Stimulated activated memory B cell treated with anti-CD40 and anti-IgM and Interleukin-4, amounts not matched to agents 10 μg/mL and 1 μg/mL and 100 μg/mL, for 72 hours (primary cell): ENCODE measurements at regions not wholly inside any gene's neighbourhood (a gene's known extent, or its start where the extent isn't known, plus 50 kb on each side); places are given as distances from the start of the nearest gene placed in this dataset.
"Not testable (repeated sequence)": the region's sequence is repeated elsewhere in the genome, so short reads cannot be mapped to it uniquely, and the experiment has no call there.

Source experiments
- ATAC-seq: fragments of 150-1000 bp; cut with Tn5 transposase; 2 replicates; pipeline ENCODE4 v1.10.0; 2021
- H3K27ac Mint-ChIP-seq: one replicate; pipeline ENCODE4 v1.8.0; 2022; ENCODE audit warnings: mild to moderate bottlenecking, mixed read lengths
- H3K27me3 Mint-ChIP-seq: one replicate; pipeline ENCODE4 v1.8.0; 2022; ENCODE audit warnings: mixed read lengths
- H3K36me3 Mint-ChIP-seq: one replicate; pipeline ENCODE4 v1.8.0; 2022; ENCODE audit warnings: mixed read lengths
- H3K4me1 Mint-ChIP-seq: one replicate; pipeline ENCODE4 v1.8.0; 2022; ENCODE audit warnings: mixed read lengths
- H3K4me3 Mint-ChIP-seq: one replicate; pipeline ENCODE4 v1.8.0; 2022; ENCODE audit warnings: mild to moderate bottlenecking, moderate library complexity, mixed read lengths
- H3K9me3 Mint-ChIP-seq: one replicate; pipeline ENCODE4 v1.8.0; 2022; ENCODE audit warnings: mixed read lengths

DNA sequence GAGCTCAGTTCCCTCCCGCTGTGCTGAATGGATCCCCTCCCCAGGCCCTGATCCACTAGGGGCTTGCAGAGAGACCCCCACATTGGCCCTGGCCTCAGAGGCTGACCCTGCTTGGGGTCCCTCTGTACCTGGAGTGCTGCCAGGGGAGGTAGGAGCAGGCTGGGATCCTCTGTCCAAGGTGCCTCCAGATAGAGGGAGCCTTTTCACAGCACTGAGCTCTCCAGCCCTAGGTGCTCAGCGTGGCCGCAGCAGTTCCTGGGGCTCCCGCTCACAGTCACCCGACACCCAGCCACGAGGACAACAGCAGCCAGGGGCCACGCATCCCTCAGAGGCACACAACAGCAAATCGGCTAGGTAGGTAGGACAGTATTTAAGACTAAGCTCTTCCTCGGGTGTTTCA is 62.2 kb upstream of the IRX2 start:
- Mint-ChIP-seq H3K4me3 (no peak overlapping the region), H3K27me3 (no peaks in the 10 kb centered on the region), H3K27ac (no peak overlapping the region), H3K36me3 (no peaks in the 10 kb centered on the region), H3K9me3 (peaks cover 3% of the 10 kb centered on the region), H3K4me1 (no peaks in the 10 kb centered on the region)
- peak; percentile 7 for ATAC-seq

- H3K9me3 Mint-ChIP-seq: peaks cover 2% of the 10 kb centered on the region
- H3K36me3 Mint-ChIP-seq: no peaks in the 10 kb centered on the region
- no peak for ATAC-seq
- H3K27me3 Mint-ChIP-seq: no peaks in the 10 kb centered on the region
- H3K4me3 Mint-ChIP-seq: no peak overlapping the region
- H3K4me1 Mint-ChIP-seq: no peaks in the 10 kb centered on the region
- no peak overlapping the region for H3K27ac Mint-ChIP-seq
Measured at GRCh38 chr5:2810644-2811043, 59.2 kb upstream of the IRX2 start.

DNA sequence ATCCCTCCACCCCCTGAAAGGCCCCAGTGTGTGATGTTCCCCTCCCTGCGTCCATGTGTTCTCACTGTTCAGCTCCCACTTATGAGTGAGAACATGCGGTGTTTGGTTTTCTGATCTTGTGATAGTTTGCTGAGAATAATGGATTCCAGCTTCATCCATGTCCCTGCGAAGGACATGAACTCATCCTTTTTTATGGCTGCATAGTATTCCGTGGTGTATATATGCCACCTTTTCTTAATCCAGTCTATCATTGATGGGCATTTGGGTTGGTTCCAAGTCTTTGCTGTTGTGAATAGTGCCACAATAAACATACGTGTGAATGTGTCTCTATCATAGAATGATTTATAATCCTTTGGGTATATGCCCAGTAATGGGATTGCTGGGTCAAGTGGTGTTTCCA is 55.8 kb upstream of the IRX2 start:
- H3K36me3 Mint-ChIP-seq, H3K27ac Mint-ChIP-seq, H3K9me3 Mint-ChIP-seq, H3K27me3 Mint-ChIP-seq, H3K4me1 Mint-ChIP-seq, ATAC-seq, H3K4me3 Mint-ChIP-seq: not testable (repeated sequence)

DNA sequence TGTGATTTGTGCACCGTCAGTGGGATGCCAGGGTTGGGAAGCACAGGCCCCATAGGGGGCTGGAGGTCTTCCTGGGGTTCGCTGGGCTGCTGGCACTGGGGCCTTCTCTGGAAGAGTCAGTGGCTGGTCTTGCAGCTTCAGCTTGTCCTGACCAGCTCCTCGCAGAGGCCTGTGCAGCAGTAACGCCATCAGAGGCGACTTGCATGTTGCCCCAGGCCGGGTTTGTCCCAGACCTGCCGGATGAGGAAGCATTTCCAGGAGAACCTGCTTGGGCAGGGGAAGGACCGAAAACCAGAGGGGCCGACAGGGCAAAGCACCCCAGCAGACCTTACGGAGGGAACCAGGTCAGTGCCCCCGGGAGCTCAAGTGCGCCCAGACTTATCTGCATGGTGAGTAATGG is 54.7 kb upstream of the IRX2 start:
- Mint-ChIP-seq H3K4me1 (no peaks in the 10 kb centered on the region), H3K9me3 (peaks cover 2% of the 10 kb centered on the region)

GRCh38 chr5:2805080-2805479 is 53.6 kb upstream of the IRX2 start:
- ATAC-seq: no peak
- peaks cover 2% of the 10 kb centered on the region for H3K9me3 Mint-ChIP-seq
- no peaks in the 10 kb centered on the region for H3K4me1 Mint-ChIP-seq
- no peaks in the 10 kb centered on the region for H3K27me3 Mint-ChIP-seq
- H3K27ac Mint-ChIP-seq: no peak overlapping the region
- H3K36me3 Mint-ChIP-seq: no peaks in the 10 kb centered on the region
- no peak overlapping the region for H3K4me3 Mint-ChIP-seq

More for the DNA sequence above, 54.7 kb upstream of the IRX2 start:
- H3K27me3 Mint-ChIP-seq: no peaks in the 10 kb centered on the region
- H3K27ac Mint-ChIP-seq: no peak overlapping the region
- no peak overlapping the region for H3K4me3 Mint-ChIP-seq
- ATAC-seq: no peak
- H3K36me3 Mint-ChIP-seq: no peaks in the 10 kb centered on the region

DNA sequence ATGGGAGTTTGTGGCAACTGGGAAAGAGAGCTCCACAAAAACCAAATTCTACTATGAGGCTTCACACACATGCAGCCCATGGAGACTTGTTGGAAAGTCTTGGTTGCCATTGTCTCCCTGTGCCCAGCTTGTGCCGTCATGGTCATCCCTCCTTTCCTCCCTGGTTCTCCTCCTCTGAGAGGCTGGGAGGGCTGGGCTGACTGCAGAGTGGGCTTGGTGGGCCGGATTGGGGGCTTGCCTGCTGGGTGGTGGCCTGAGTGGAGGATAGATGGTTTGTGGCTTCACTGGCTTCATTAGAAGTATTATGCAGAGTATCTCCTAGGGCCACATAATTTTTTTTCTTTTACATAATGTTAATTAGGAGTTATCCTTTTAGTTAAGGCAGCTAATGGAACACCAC is 52.3 kb upstream of the IRX2 start:
- H3K9me3 Mint-ChIP-seq: peaks cover 2% of the 10 kb centered on the region
- ATAC-seq: no peak
- no peak overlapping the region for H3K4me3 Mint-ChIP-seq
- H3K27ac Mint-ChIP-seq: no peak overlapping the region
- no peaks in the 10 kb centered on the region for H3K4me1 Mint-ChIP-seq
- no peaks in the 10 kb centered on the region for H3K27me3 Mint-ChIP-seq
- no peaks in the 10 kb centered on the region for H3K36me3 Mint-ChIP-seq

DNA sequence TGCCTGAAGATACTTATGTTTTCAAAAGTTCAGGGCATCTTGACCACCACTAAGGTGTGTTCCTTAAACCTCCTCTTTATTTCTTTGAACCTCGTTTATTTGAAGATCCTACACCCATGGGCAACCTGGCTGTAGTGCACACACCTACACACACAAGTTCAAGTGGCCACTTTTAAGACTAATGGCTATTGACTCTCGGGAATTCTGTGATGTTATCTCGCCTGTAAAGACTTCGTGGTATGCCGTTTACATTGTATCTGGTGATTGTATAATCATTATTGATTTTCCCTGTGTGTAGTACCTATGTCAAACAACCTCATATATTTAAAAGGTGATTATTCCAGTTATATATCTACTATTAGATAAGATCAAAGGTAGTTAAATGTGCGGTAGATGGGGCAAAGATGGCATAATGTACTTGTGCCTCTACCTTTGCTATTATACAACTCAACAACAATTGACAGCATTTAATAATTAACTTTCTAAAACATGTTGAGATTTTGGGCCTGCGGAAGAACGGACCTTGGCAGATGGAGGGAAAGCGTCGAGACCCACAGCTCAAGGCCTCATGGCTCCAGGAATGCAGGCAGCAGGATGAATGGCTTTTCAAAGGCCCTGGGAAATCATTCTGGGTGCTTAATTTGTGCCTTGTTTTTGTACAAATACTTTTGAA is 51.4 kb upstream of the IRX2 start:
- Mint-ChIP-seq H3K4me3 (no peak overlapping the region), H3K36me3 (no peaks in the 10 kb centered on the region), H3K27me3 (no peaks in the 10 kb centered on the region), H3K27ac (no peak overlapping the region), H3K4me1 (no peaks in the 10 kb centered on the region), H3K9me3 (no peaks in the 10 kb centered on the region)
- no peak for ATAC-seq

DNA sequence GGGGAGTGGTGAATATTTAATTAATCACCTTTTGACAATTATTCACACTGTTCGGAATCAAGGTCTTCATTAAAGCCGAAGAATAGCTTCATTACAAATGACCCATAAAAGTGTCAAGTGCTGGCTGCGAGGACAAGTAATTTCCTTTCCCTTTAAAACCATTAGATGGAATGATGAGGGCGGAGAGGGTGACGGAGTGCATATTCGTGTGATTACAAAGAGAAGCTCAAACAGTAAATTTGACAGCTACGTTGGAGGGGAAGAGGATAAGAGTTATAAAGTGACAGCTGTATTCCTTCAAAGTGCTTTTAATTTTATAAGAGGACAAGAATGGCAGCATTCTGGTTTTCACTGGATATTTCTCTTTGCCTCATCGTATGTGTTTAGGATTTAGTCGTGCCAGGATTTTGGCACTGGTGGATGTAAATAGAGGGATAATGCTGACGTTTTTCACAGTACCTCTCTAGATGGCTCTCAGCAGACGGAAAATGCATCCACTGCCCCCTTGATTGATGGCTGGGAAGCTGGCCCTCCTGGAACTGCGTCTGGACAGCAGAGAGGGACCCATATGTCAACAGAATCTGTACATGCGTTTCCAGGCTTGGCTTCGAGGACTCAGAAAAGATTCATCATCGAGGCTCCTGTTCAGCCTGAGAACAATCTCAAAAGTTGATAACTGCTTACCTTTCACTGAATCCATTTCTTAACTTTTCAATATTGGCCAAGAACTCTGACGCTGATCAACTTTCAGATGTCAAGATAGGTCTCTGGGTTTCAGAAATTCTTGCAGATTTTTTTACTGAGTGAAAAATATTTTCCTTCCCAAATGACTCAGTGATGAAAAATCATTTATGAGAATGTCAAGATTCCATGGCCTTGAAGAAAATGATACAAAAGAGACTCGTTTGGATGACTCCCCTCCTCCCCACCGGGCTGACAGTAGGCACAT is 50.4 kb upstream of the IRX2 start:
- Mint-ChIP-seq H3K27me3 (no peaks in the 10 kb centered on the region), H3K4me3 (no peak overlapping the region), H3K4me1 (no peaks in the 10 kb centered on the region), H3K9me3 (no peaks in the 10 kb centered on the region), H3K36me3 (no peaks in the 10 kb centered on the region), H3K27ac (no peak overlapping the region)
- ATAC-seq: no peak
